ENCODE measurements at regions not wholly inside any gene's neighbourhood (a gene's known extent, or its start where the extent isn't known, plus 50 kb on each side); places are given as distances from the start of the nearest gene placed in this dataset.
"Not testable (repeated sequence)": the region's sequence is repeated elsewhere in the genome, so short reads cannot be mapped to it uniquely, and the experiment has no call there.

DNA sequence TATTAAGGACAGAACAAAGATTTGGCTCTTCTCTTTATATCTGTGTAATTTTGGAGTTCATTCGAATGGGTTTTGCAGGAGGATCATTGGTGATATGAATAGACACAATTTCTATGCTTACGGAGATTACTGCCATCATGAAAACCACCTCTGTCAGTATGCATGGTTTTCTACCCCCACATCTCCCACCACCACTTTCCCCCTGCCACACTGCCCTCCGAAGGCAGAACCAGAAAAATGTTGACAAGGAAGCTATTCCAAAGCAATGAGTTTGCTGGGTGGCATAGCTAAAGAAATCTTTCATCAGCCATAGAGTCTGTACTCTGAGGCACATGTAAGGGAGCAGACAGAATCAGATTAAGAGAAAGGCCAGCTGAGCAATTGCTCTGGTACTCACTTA is 567.3 kb upstream of the ACTRT1 start:
- Histone ChIP-seq H3K4me2 (ENCODE audit: low read length) (no peak overlapping the region), H3K27me3 (ENCODE audit: insufficient read depth, low read length) (no peaks in the 10 kb centered on the region), H3K9me2 (ENCODE audit: low read depth, low read length) (no peaks in the 10 kb centered on the region), H3K9me3 (ENCODE audit: low read length) (no peaks in the 10 kb centered on the region), H3K27ac (ENCODE audit: low read depth, low read length, poor library complexity, severe bottlenecking) (no peak overlapping the region), H3K9ac (ENCODE audit: low read length) (no peak overlapping the region), H3K4me1 (ENCODE audit: insufficient read depth, low read length, severe bottlenecking) (no peaks in the 10 kb centered on the region), H2AFZ (ENCODE audit: low read length) (no peak overlapping the region), H3F3A (ENCODE audit: insufficient read depth, low read length) (no peaks in the 10 kb centered on the region), H3K4me3 (ENCODE audit: low read depth, low read length, poor library complexity, severe bottlenecking) (no peak overlapping the region), H3K79me2 (ENCODE audit: insufficient read depth, low read length) (no peaks in the 10 kb centered on the region), H4K20me1 (ENCODE audit: insufficient read depth, low read length) (no peaks in the 10 kb centered on the region), H3K36me3 (ENCODE audit: insufficient read depth, low read length) (no peaks in the 10 kb centered on the region)
- TF ChIP-seq EZH2 (IDR thresholded peaks at IDR 0.05; ENCODE audit: borderline replicate concordance, low read length) = no peak
- TF ChIP-seq, protein P1, sequence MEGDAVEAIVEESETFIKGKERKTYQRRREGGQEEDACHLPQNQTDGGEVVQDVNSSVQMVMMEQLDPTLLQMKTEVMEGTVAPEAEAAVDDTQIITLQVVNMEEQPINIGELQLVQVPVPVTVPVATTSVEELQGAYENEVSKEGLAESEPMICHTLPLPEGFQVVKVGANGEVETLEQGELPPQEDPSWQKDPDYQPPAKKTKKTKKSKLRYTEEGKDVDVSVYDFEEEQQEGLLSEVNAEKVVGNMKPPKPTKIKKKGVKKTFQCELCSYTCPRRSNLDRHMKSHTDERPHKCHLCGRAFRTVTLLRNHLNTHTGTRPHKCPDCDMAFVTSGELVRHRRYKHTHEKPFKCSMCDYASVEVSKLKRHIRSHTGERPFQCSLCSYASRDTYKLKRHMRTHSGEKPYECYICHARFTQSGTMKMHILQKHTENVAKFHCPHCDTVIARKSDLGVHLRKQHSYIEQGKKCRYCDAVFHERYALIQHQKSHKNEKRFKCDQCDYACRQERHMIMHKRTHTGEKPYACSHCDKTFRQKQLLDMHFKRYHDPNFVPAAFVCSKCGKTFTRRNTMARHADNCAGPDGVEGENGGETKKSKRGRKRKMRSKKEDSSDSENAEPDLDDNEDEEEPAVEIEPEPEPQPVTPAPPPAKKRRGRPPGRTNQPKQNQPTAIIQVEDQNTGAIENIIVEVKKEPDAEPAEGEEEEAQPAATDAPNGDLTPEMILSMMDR (IDR thresholded peaks at IDR 0.05; ENCODE audit: low read length) = no peak

DNA sequence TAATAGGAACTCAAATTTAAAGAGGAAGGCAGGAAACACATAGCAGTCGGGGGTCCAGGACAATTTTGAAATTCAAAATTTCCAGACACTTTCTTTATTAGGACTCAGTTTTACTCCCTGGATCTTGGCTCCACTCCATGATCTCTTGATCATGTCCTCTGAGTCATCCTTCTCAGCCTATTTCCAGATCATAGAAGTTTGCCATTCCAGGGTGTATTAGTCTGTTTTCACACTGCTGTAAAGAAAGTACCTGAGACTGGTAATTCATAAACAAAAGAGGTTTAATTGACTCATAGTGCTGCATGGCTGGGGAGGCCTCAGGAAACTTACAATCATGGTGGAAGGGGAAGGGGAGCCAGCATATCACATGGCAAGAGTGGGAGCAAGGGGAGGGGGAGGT is 564.7 kb upstream of the ACTRT1 start:
- Histone ChIP-seq H3K9me2 (ENCODE audit: low read depth, low read length) (no peaks in the 10 kb centered on the region), H3K4me1 (ENCODE audit: insufficient read depth, low read length, severe bottlenecking) (no peaks in the 10 kb centered on the region), H3K36me3 (ENCODE audit: insufficient read depth, low read length) (no peaks in the 10 kb centered on the region), H3K79me2 (ENCODE audit: insufficient read depth, low read length) (no peaks in the 10 kb centered on the region), H2AFZ (ENCODE audit: low read length) (no peak overlapping the region), H3K27ac (ENCODE audit: low read depth, low read length, poor library complexity, severe bottlenecking) (no peak overlapping the region), H3K4me3 (ENCODE audit: low read depth, low read length, poor library complexity, severe bottlenecking) (no peak overlapping the region), H4K20me1 (ENCODE audit: insufficient read depth, low read length) (no peaks in the 10 kb centered on the region), H3F3A (ENCODE audit: insufficient read depth, low read length) (no peaks in the 10 kb centered on the region), H3K9ac (ENCODE audit: low read length) (no peak overlapping the region), H3K4me2 (ENCODE audit: low read length) (no peak overlapping the region), H3K9me3 (ENCODE audit: low read length) (no peaks in the 10 kb centered on the region), H3K27me3 (ENCODE audit: insufficient read depth, low read length) (no peaks in the 10 kb centered on the region)
- TF ChIP-seq, protein P1 (IDR thresholded peaks at IDR 0.05; ENCODE audit: low read length) = no peak
- no peak for TF ChIP-seq EZH2 (IDR thresholded peaks at IDR 0.05; ENCODE audit: borderline replicate concordance, low read length)

- not testable (repeated sequence) for H3F3A ChIP-seq (ENCODE audit: insufficient read depth, low read length); H4K20me1 ChIP-seq (ENCODE audit: insufficient read depth, low read length); H3K4me2 ChIP-seq (ENCODE audit: low read length); H3K27me3 ChIP-seq (ENCODE audit: insufficient read depth, low read length); H3K9me2 ChIP-seq (ENCODE audit: low read depth, low read length); H3K79me2 ChIP-seq (ENCODE audit: insufficient read depth, low read length); H2AFZ ChIP-seq (ENCODE audit: low read length); H3K4me3 ChIP-seq (ENCODE audit: low read depth, low read length, poor library complexity, severe bottlenecking); H3K9ac ChIP-seq (ENCODE audit: low read length); H3K4me1 ChIP-seq (ENCODE audit: insufficient read depth, low read length, severe bottlenecking); H3K27ac ChIP-seq (ENCODE audit: low read depth, low read length, poor library complexity, severe bottlenecking); H3K9me3 ChIP-seq (ENCODE audit: low read length); H3K36me3 ChIP-seq (ENCODE audit: insufficient read depth, low read length)
These were observed 554.6 kb upstream of the ACTRT1 start for GRCh38 chrX:128606817-128607216.

DNA sequence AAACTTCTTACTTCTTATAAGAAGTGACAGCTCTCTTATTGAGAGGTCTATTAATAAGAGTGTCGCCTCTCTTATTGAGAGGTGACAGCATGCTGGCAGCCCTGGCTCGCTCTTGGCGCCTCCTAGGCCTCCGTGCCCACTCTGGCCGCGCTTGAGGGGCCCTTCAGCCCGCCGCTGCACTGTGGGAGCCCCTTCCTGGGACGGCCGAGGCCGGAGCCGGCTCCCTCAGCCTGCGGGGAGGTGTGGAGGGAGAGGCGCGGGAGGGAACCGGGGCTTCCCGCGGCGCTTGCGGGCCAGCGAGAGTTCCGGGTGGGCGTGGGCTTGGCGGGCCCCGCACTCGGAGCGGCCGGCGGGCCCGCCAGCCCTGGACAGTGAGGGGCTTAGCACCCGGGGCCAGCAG is 554.2 kb upstream of the ACTRT1 start:
- not testable (repeated sequence) for H3K4me2 ChIP-seq (ENCODE audit: low read length); H3K4me1 ChIP-seq (ENCODE audit: insufficient read depth, low read length, severe bottlenecking); H3K9me2 ChIP-seq (ENCODE audit: low read depth, low read length); H3K27me3 ChIP-seq (ENCODE audit: insufficient read depth, low read length); H3K79me2 ChIP-seq (ENCODE audit: insufficient read depth, low read length); H3K36me3 ChIP-seq (ENCODE audit: insufficient read depth, low read length); H2AFZ ChIP-seq (ENCODE audit: low read length); H3K4me3 ChIP-seq (ENCODE audit: low read depth, low read length, poor library complexity, severe bottlenecking); H3K9me3 ChIP-seq (ENCODE audit: low read length); H3F3A ChIP-seq (ENCODE audit: insufficient read depth, low read length); H3K9ac ChIP-seq (ENCODE audit: low read length); H4K20me1 ChIP-seq (ENCODE audit: insufficient read depth, low read length); H3K27ac ChIP-seq (ENCODE audit: low read depth, low read length, poor library complexity, severe bottlenecking)

All from OCI-LY1 (cell line).